Caco-2 (cell line): ENCODE measurements at regions not wholly inside any gene's neighbourhood (a gene's known extent, or its start where the extent isn't known, plus 50 kb on each side); places are given as distances from the start of the nearest gene placed in this dataset.

ENCODE experiments used
- BruUV-seq: library from RNA; stranded (reverse); fragments of 400-500 nt; replicated peaks from 2 replicates; lab custom pipeline; 2021; lab: Mats Ljungman, UMichigan
- CTCF ChIA-PET: fragments of 300-600 bp; sonication (Branson Sonifier 250); formaldehyde crosslinking; loops from one replicate; lab custom pipeline; 2022; ENCODE audit warnings: antibody characterized with exemption; lab: Charles Lee
- POLR2A ChIA-PET: fragments of 300-600 bp; sonication (Branson Sonifier 250); formaldehyde crosslinking; loops from one replicate; lab custom pipeline; 2022; ENCODE audit warnings: antibody characterized with exemption; lab: Charles Lee
- DNase-seq, 2 experiments: peaks; one replicate each; pipeline versions ENCODE4 v3.0.0 to v3.0.0-alpha.2; 2020 to 2022
- H3K27me3 ChIP-seq: replicated peaks from 2 replicates; pipeline ENCODE4 v1.6.0; 2011; ENCODE audit warnings: low read length; ENCODE audit not compliant: control insufficient read depth, insufficient read depth
- H3K36me3 ChIP-seq: 2 replicates; pipeline ENCODE4 v1.5.1; 2011; ENCODE audit warnings: low read length; ENCODE audit not compliant: control insufficient read depth, insufficient read depth
- H3K4me1 ChIP-seq: fragments of 250-450 bp; sonication (Bioruptor Pico); 2 replicates; pipeline ENCODE4 v1.5.1; 2020; ENCODE audit warnings: mild to moderate bottlenecking
- H3K4me3 ChIP-seq: 2 replicates; pipeline ENCODE4 v1.5.1; 2011; ENCODE audit warnings: low read depth, mild to moderate bottlenecking, control low read depth, low read length
- H3K9me3 ChIP-seq: fragments of 250-450 bp; sonication (Bioruptor Pico); 2 replicates; pipeline ENCODE4 v1.5.1; 2020; ENCODE audit warnings: mild to moderate bottlenecking, moderate library complexity
- H3K27ac Mint-ChIP-seq: one replicate; pipeline ENCODE4 v1.8.0; 2022; ENCODE audit warnings: mixed read lengths; ENCODE audit not compliant: unreplicated experiment
- H3K27me3 Mint-ChIP-seq: one replicate; pipeline ENCODE4 v1.8.0; 2022; ENCODE audit warnings: mixed read lengths; ENCODE audit not compliant: insufficient read depth, unreplicated experiment
- H3K36me3 Mint-ChIP-seq: one replicate; pipeline ENCODE4 v1.8.0; 2022; ENCODE audit warnings: mild to moderate bottlenecking, mixed read lengths; ENCODE audit not compliant: insufficient read depth, unreplicated experiment
- H3K4me1 Mint-ChIP-seq: one replicate; pipeline ENCODE4 v1.8.0; 2022; ENCODE audit warnings: low read depth, mixed read lengths; ENCODE audit not compliant: unreplicated experiment
- H3K4me3 Mint-ChIP-seq: one replicate; pipeline ENCODE4 v1.8.0; 2022; ENCODE audit warnings: mild to moderate bottlenecking, moderate library complexity, mixed read lengths; ENCODE audit not compliant: unreplicated experiment
- H3K9me3 Mint-ChIP-seq: one replicate; pipeline ENCODE4 v1.8.0; 2022; ENCODE audit warnings: mixed read lengths; ENCODE audit not compliant: unreplicated experiment
- intact Hi-C: fragments of 100-400 bp; cut with micrococcal nuclease; formaldehyde crosslinking; loops from one replicate; pipeline ENCODE4 v1.10.0; 2022; ENCODE audit not compliant: unreplicated experiment
- TF ChIP-seq, protein P1 (sequence below), 2 experiments: fragments of 200-600 bp in 1 of 2; IDR thresholded peaks; 1 replicate in 1 of 2; 2 replicates in 1 of 2; pipeline versions ENCODE4 v1.5.1 to v1.8.0; 2011 to 2022; ENCODE audit warnings: antibody characterized with exemption in 1 of 2, control low read depth in 1 of 2, inconsistent platforms in 1 of 2, low read depth in 1 of 2, low read length in 1 of 2, mild to moderate bottlenecking in 1 of 2, moderate library complexity in 1 of 2; ENCODE audit not compliant: insufficient read depth in 1 of 2, severe bottlenecking in 1 of 2, unreplicated experiment in 1 of 2

GRCh38 chr7:54326592-54327167 is 215.5 kb upstream of the VSTM2A start:
- no peak overlapping the region for H3K4me3 ChIP-seq
- no peak for DNase-seq
- Mint-ChIP-seq H3K4me1 (no peaks in the 10 kb centered on the region), H3K27ac (no peak overlapping the region), H3K9me3 (no peaks in the 10 kb centered on the region), H3K27me3 (peaks cover 2% of the 10 kb centered on the region), H3K4me3 (no peak overlapping the region), H3K36me3 (no peaks in the 10 kb centered on the region)
- no peaks in the 10 kb centered on the region for H3K9me3 ChIP-seq
- H3K36me3 ChIP-seq, result no peaks in the 10 kb centered on the region
- no TSS peak for BruUV-seq
- ChIA-PET CTCF (no interaction called here), POLR2A (no interaction called here)
- TF ChIP-seq, protein P1, sequence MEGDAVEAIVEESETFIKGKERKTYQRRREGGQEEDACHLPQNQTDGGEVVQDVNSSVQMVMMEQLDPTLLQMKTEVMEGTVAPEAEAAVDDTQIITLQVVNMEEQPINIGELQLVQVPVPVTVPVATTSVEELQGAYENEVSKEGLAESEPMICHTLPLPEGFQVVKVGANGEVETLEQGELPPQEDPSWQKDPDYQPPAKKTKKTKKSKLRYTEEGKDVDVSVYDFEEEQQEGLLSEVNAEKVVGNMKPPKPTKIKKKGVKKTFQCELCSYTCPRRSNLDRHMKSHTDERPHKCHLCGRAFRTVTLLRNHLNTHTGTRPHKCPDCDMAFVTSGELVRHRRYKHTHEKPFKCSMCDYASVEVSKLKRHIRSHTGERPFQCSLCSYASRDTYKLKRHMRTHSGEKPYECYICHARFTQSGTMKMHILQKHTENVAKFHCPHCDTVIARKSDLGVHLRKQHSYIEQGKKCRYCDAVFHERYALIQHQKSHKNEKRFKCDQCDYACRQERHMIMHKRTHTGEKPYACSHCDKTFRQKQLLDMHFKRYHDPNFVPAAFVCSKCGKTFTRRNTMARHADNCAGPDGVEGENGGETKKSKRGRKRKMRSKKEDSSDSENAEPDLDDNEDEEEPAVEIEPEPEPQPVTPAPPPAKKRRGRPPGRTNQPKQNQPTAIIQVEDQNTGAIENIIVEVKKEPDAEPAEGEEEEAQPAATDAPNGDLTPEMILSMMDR (IDR thresholded peaks at IDR 0.05; ENCODE audit: insufficient read depth in 1 of 2, low read depth in 1 of 2, low read length in 1 of 2, severe bottlenecking in 1 of 2, unreplicated experiment in 1 of 2), result no peak
- intact Hi-C loops, result no loop called here
- no peaks in the 10 kb centered on the region for H3K27me3 ChIP-seq
- H3K4me1 ChIP-seq, result no peaks in the 10 kb centered on the region

- peaks cover 4% of the 10 kb centered on the region for H3K27me3 Mint-ChIP-seq
- H3K9me3 Mint-ChIP-seq, result no peaks in the 10 kb centered on the region
- no TSS peak for BruUV-seq
- no peak overlapping the region for H3K4me3 Mint-ChIP-seq
- no peaks in the 10 kb centered on the region for H3K36me3 Mint-ChIP-seq
- ChIA-PET POLR2A (no interaction called here), CTCF (no interaction called here)
- no peaks in the 10 kb centered on the region for H3K4me1 Mint-ChIP-seq
- TF ChIP-seq, protein P1 (IDR thresholded peaks at IDR 0.05; ENCODE audit: insufficient read depth in 1 of 2, low read depth in 1 of 2, low read length in 1 of 2, severe bottlenecking in 1 of 2, unreplicated experiment in 1 of 2), result no peak
- Histone ChIP-seq H3K4me3 (no peak overlapping the region), H3K4me1 (no peaks in the 10 kb centered on the region), H3K36me3 (no peaks in the 10 kb centered on the region), H3K9me3 (no peaks in the 10 kb centered on the region), H3K27me3 (no peaks in the 10 kb centered on the region)
- intact Hi-C loops, result no loop called here
- no peak for DNase-seq
- no peak overlapping the region for H3K27ac Mint-ChIP-seq
These were observed 211.9 kb upstream of the VSTM2A start for GRCh38 chr7:54330216-54330800.

- no peak for DNase-seq
- no peaks in the 10 kb centered on the region for H3K27me3 ChIP-seq
- POLR2A ChIA-PET, result no interaction called here
- Mint-ChIP-seq H3K27me3 (peaks cover 4% of the 10 kb centered on the region), H3K4me1 (no peaks in the 10 kb centered on the region), H3K27ac (no peak overlapping the region), H3K4me3 (no peak overlapping the region), H3K9me3 (no peaks in the 10 kb centered on the region), H3K36me3 (peaks cover 4% of the 10 kb centered on the region)
- H3K4me3 ChIP-seq, result no peak overlapping the region
- CTCF ChIA-PET, result no interaction called here
- intact Hi-C loops, result no loop called here
- no peaks in the 10 kb centered on the region for H3K9me3 ChIP-seq
- H3K36me3 ChIP-seq, result no peaks in the 10 kb centered on the region
- no peaks in the 10 kb centered on the region for H3K4me1 ChIP-seq
- TF ChIP-seq, protein P1 (IDR thresholded peaks at IDR 0.05; ENCODE audit: insufficient read depth in 1 of 2, low read depth in 1 of 2, low read length in 1 of 2, severe bottlenecking in 1 of 2, unreplicated experiment in 1 of 2), result no peak
- no TSS peak for BruUV-seq
These were observed 210.9 kb upstream of the VSTM2A start for GRCh38 chr7:54331311-54331710.
